ENCODE measurements at regions not wholly inside any gene's neighbourhood (a gene's known extent, or its start where the extent isn't known, plus 50 kb on each side); places are given as distances from the start of the nearest gene placed in this dataset.

- no peaks in the 10 kb centered on the region for H3K9me3 ChIP-seq
- DNase-seq: no peak
Observed at GRCh38 chr6:113607821-113608545, 249.2 kb upstream of the MARCKS start.

GRCh38 chr6:113610377-113610988, 246.7 kb upstream of the MARCKS start:
- no peaks in the 10 kb centered on the region for H3K36me3 ChIP-seq
- no peaks in the 10 kb centered on the region for H3K27me3 ChIP-seq
- no peaks in the 10 kb centered on the region for H3K9me3 ChIP-seq
- no peak for DNase-seq
- TF ChIP-seq CTCF (IDR thresholded peaks at IDR 0.05) (no peak), POLR2A (IDR thresholded peaks at IDR 0.05) (no peak)
- H3K27ac ChIP-seq: no peak overlapping the region
- no peaks in the 10 kb centered on the region for H3K4me1 ChIP-seq
- no peak overlapping the region for H3K4me3 ChIP-seq

More at GRCh38 chr6:113607821-113608545, 249.2 kb upstream of the MARCKS start:
- TF ChIP-seq CTCF (IDR thresholded peaks at IDR 0.05) (no peak), POLR2A (IDR thresholded peaks at IDR 0.05) (no peak)
- no peak overlapping the region for H3K27ac ChIP-seq
- H3K4me3 ChIP-seq: no peak overlapping the region
- H3K4me1 ChIP-seq: no peaks in the 10 kb centered on the region
- H3K27me3 ChIP-seq: no peaks in the 10 kb centered on the region
- no peaks in the 10 kb centered on the region for H3K36me3 ChIP-seq

- no peak for TF ChIP-seq POLR2A (IDR thresholded peaks at IDR 0.05)
- no peak for TF ChIP-seq CTCF (IDR thresholded peaks at IDR 0.05)
- no peaks in the 10 kb centered on the region for H3K4me1 ChIP-seq
- no peak overlapping the region for H3K4me3 ChIP-seq
- no peaks in the 10 kb centered on the region for H3K9me3 ChIP-seq
- no peaks in the 10 kb centered on the region for H3K36me3 ChIP-seq
- no peaks in the 10 kb centered on the region for H3K27me3 ChIP-seq
- no peak overlapping the region for H3K27ac ChIP-seq
- DNase-seq: no peak
Observed at GRCh38 chr6:113616701-113617274, 240.4 kb upstream of the MARCKS start.

- DNase-seq: no peak
- no peaks in the 10 kb centered on the region for H3K27me3 ChIP-seq
- TF ChIP-seq CTCF (IDR thresholded peaks at IDR 0.05) (no peak), POLR2A (IDR thresholded peaks at IDR 0.05) (no peak)
- no peak overlapping the region for H3K4me3 ChIP-seq
- no peaks in the 10 kb centered on the region for H3K4me1 ChIP-seq
- no peaks in the 10 kb centered on the region for H3K36me3 ChIP-seq
- H3K27ac ChIP-seq: no peak overlapping the region
- no peaks in the 10 kb centered on the region for H3K9me3 ChIP-seq
Observed at GRCh38 chr6:113619077-113619476, 238.1 kb upstream of the MARCKS start.

- Histone ChIP-seq H3K27me3 (no peaks in the 10 kb centered on the region), H3K4me3 (no peak overlapping the region), H3K27ac (no peak overlapping the region), H3K36me3 (no peaks in the 10 kb centered on the region), H3K9me3 (no peaks in the 10 kb centered on the region), H3K4me1 (no peaks in the 10 kb centered on the region)
- DNase-seq: no peak
- TF ChIP-seq POLR2A (IDR thresholded peaks at IDR 0.05) (no peak), CTCF (IDR thresholded peaks at IDR 0.05) (no peak)
Observed at GRCh38 chr6:113620386-113620785, 236.8 kb upstream of the MARCKS start.
